ENCODE measurements at regions not wholly inside any gene's neighbourhood (a gene's known extent, or its start where the extent isn't known, plus 50 kb on each side); places are given as distances from the start of the nearest gene placed in this dataset.

DNA sequence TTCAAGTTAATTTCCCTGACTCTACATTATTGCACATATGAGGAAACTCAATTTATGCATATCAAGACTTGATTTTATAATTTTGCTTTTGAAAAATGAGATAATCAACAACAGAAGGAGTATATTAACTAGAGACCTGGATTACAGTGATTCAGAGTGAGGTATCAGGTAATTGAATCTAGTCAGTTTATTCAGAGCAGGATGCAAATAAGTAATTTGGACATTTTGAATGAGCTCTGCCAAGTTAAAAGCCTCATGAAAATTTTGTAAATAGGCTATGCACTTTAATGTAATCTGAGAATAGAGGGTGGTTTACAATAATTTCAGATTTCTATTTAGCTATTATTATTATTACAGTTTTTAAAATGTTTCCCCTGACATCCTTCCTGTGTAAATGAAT, 203.7 kb upstream of the EMCN start:
- TF ChIP-seq EZH2 (IDR thresholded peaks at IDR 0.05; ENCODE audit: borderline replicate concordance, low read depth, low read length, severe bottlenecking) = no peak
- TF ChIP-seq, protein P1, sequence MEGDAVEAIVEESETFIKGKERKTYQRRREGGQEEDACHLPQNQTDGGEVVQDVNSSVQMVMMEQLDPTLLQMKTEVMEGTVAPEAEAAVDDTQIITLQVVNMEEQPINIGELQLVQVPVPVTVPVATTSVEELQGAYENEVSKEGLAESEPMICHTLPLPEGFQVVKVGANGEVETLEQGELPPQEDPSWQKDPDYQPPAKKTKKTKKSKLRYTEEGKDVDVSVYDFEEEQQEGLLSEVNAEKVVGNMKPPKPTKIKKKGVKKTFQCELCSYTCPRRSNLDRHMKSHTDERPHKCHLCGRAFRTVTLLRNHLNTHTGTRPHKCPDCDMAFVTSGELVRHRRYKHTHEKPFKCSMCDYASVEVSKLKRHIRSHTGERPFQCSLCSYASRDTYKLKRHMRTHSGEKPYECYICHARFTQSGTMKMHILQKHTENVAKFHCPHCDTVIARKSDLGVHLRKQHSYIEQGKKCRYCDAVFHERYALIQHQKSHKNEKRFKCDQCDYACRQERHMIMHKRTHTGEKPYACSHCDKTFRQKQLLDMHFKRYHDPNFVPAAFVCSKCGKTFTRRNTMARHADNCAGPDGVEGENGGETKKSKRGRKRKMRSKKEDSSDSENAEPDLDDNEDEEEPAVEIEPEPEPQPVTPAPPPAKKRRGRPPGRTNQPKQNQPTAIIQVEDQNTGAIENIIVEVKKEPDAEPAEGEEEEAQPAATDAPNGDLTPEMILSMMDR (IDR thresholded peaks at IDR 0.05; ENCODE audit: borderline replicate concordance, extremely low read depth, low read length, poor library complexity, severe bottlenecking) = no peak
